ENCODE measurements at regions not wholly inside any gene's neighbourhood (a gene's known extent, or its start where the extent isn't known, plus 50 kb on each side); places are given as distances from the start of the nearest gene placed in this dataset.

- H3K36me3 ChIP-seq, result no peaks in the 10 kb centered on the region
- no peaks in the 10 kb centered on the region for H3K27me3 ChIP-seq (ENCODE audit: insufficient read depth, low read depth, severe bottlenecking)
- no peaks in the 10 kb centered on the region for H3K9me3 ChIP-seq (ENCODE audit: severe bottlenecking)
- no peak for TF ChIP-seq CTCF (IDR thresholded peaks at IDR 0.05; ENCODE audit: low read depth, low read length)
- no peak overlapping the region for H3K27ac ChIP-seq
- no peak for DNase-seq
- no peak overlapping the region for H3K4me3 ChIP-seq (ENCODE audit: low read depth, low read length)
These were observed 80.1 kb downstream of the CD164 start for GRCh38 chr6:109302176-109302575.

- TF ChIP-seq CTCF (IDR thresholded peaks at IDR 0.05; ENCODE audit: low read depth, low read length), result no peak
- H3K4me3 ChIP-seq (ENCODE audit: low read depth, low read length), result no peak overlapping the region
- H3K27me3 ChIP-seq (ENCODE audit: insufficient read depth, low read depth, severe bottlenecking), result no peaks in the 10 kb centered on the region
- H3K27ac ChIP-seq, result no peak overlapping the region
- H3K36me3 ChIP-seq, result no peaks in the 10 kb centered on the region
- DNase-seq, result no peak
- H3K9me3 ChIP-seq (ENCODE audit: severe bottlenecking), result no peaks in the 10 kb centered on the region
These were observed 80.8 kb downstream of the CD164 start for GRCh38 chr6:109301418-109301817.

- DNase-seq, result no peak
- no peak overlapping the region for H3K27ac ChIP-seq
- no peak for TF ChIP-seq CTCF (IDR thresholded peaks at IDR 0.05; ENCODE audit: low read depth, low read length)
These were observed 81.4 kb downstream of the CD164 start for GRCh38 chr6:109300874-109301273.

GRCh38 chr6:109299776-109300564, 82.3 kb downstream of the CD164 start:
- no peak overlapping the region for H3K4me3 ChIP-seq (ENCODE audit: low read depth, low read length)
- H3K27ac ChIP-seq, result no peak overlapping the region
- H3K36me3 ChIP-seq, result no peaks in the 10 kb centered on the region
- no peaks in the 10 kb centered on the region for H3K9me3 ChIP-seq (ENCODE audit: severe bottlenecking)
- H3K27me3 ChIP-seq (ENCODE audit: insufficient read depth, low read depth, severe bottlenecking), result no peaks in the 10 kb centered on the region
- no peak for DNase-seq
- TF ChIP-seq CTCF (IDR thresholded peaks at IDR 0.05; ENCODE audit: low read depth, low read length), result no peak

More at GRCh38 chr6:109300874-109301273, 81.4 kb downstream of the CD164 start:
- no peaks in the 10 kb centered on the region for H3K9me3 ChIP-seq (ENCODE audit: severe bottlenecking)
- no peaks in the 10 kb centered on the region for H3K27me3 ChIP-seq (ENCODE audit: insufficient read depth, low read depth, severe bottlenecking)
- no peaks in the 10 kb centered on the region for H3K36me3 ChIP-seq
- no peak overlapping the region for H3K4me3 ChIP-seq (ENCODE audit: low read depth, low read length)

GRCh38 chr6:109299265-109299607, 83.0 kb downstream of the CD164 start:
- Histone ChIP-seq H3K9me3 (ENCODE audit: severe bottlenecking) (no peaks in the 10 kb centered on the region), H3K27me3 (ENCODE audit: insufficient read depth, low read depth, severe bottlenecking) (no peaks in the 10 kb centered on the region), H3K36me3 (no peaks in the 10 kb centered on the region), H3K4me3 (ENCODE audit: low read depth, low read length) (no peak overlapping the region), H3K27ac (no peak overlapping the region)
- no peak for TF ChIP-seq CTCF (IDR thresholded peaks at IDR 0.05; ENCODE audit: low read depth, low read length)
- DNase-seq, result no peak

All from WERI-Rb-1 (cell line).